Small intestine (tissue), 7 donors: ENCODE measurements at regions not wholly inside any gene's neighbourhood (a gene's known extent, or its start where the extent isn't known, plus 50 kb on each side); places are given as distances from the start of the nearest gene placed in this dataset.
A peak's percentile ranks its signal among the peaks of the same experiment; 100 is the strongest.

ENCODE experiments used
- DNase-seq, 2 donors: peaks; one replicate each; pipeline versions ENCODE4 v3.0.0 to v3.0.0-alpha.2; 2013
- FAIRE-seq: peaks from 2 replicates; lab custom pipeline; 2012; peaks lifted over from hg19 to GRCh38; lab: Jason Lieb, UNC
- H3K27ac ChIP-seq, 3 donors: one replicate each; pipeline ENCODE4 v1.5.1; 2013; ENCODE audit warnings: low read length in 2 of 3, mild to moderate bottlenecking in 2 of 3, control low read depth in 1 of 3, inconsistent platforms in 1 of 3, low read depth in 1 of 3, moderate library complexity in 1 of 3
- H3K27me3 ChIP-seq, 3 donors: one replicate each; pipeline ENCODE4 v1.6.1; 2013; ENCODE audit warnings: low read length in 3 of 3, inconsistent platforms in 1 of 3; ENCODE audit not compliant: control insufficient read depth in 3 of 3, insufficient read depth in 3 of 3
- H3K36me3 ChIP-seq, 3 donors: one replicate each; pipeline ENCODE4 v1.6.1; 2013; ENCODE audit warnings: low read length in 3 of 3, inconsistent platforms in 1 of 3, low read depth in 1 of 3, mild to moderate bottlenecking in 1 of 3, moderate library complexity in 1 of 3; ENCODE audit not compliant: control insufficient read depth in 3 of 3, insufficient read depth in 2 of 3
- H3K4me1 ChIP-seq, 3 donors: one replicate each; pipeline ENCODE4 v1.6.1; 2013; ENCODE audit warnings: low read length in 2 of 3, inconsistent platforms in 1 of 3, low read depth in 1 of 3, mild to moderate bottlenecking in 1 of 3, moderate library complexity in 1 of 3; ENCODE audit not compliant: control insufficient read depth in 3 of 3, insufficient read depth in 2 of 3
- H3K4me3 ChIP-seq, 3 donors: one replicate each; pipeline ENCODE4 v1.5.1; 2013; ENCODE audit warnings: low read length in 3 of 3, control low read depth in 1 of 3, inconsistent platforms in 1 of 3, low read depth in 1 of 3, mild to moderate bottlenecking in 1 of 3, moderate library complexity in 1 of 3
- H3K9me3 ChIP-seq, 2 donors: one replicate each; pipeline ENCODE4 v1.6.1; 2013; ENCODE audit warnings: low read depth in 1 of 2, low read length in 1 of 2; ENCODE audit not compliant: control insufficient read depth in 2 of 2, insufficient read depth in 1 of 2
- WGBS, 3 donors: extraction: QIAGEN DNeasy Blood & Tissue Kit; methylation state at CpG; one replicate each; pipeline ENCODE4 v1.1.7; 2013; 5-methylcytosine and 5-hydroxymethylcytosine counted together
- donor health status: healthy with polysubstance abuse.
- donor health status: control.
- donor health status: control.
- donor health status: Bipolar disorder and iron deficiency.
- donor health status: healthy.

DNA sequence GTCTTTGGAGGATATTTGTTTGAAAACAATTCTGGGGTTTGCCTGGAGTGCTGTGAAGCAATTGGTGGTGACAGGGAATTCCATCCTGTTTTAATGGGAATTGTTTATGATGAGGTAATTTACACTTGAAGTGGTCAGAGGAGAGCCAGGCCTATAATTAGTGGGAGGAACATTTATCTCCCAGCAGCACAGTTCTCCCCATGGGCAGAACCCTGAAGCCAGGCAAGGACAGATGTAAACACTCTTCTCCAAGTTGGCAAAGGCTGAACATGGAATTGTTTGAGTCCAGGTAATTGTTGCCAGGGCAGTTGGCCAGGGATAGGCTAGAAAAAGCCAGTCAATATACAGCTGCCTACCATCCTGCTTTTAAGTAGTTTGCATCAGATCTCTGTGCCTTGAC, 789.7 kb downstream of the FRK start:
- no peaks in the 10 kb centered on the region for H3K9me3 ChIP-seq
- no peaks in the 10 kb centered on the region for H3K36me3 ChIP-seq
- no peaks in the 10 kb centered on the region for H3K27me3 ChIP-seq
- H3K27ac ChIP-seq, result no peak overlapping the region
- no peak for DNase-seq
- no peak for FAIRE-seq
- no peak overlapping the region for H3K4me3 ChIP-seq
- H3K4me1 ChIP-seq, result no peaks in the 10 kb centered on the region

DNA sequence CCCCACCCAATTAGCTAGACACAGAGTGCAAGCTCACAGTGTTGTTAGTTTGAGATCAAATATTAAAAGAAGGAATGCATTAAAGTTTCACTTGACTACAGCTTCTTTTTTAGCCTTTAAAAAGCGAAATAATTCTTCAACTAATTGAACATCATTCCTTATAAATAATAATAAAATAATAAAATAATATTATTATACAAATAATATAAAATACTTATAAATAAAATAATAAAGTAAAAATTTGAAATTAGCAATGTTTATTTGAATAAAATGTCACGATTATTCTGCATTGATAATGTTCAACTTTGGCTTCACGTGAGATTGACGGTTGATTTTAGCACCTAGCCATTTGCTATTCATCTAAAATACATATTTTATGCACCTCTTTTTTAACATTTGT, 819.3 kb downstream of the FRK start:
- WGBS, 3 donors, result 76 to 81% (median 79%) methylated on average over 4 of the region's 4 CpGs
- FAIRE-seq, result peak; percentile 30
- no peaks in the 10 kb centered on the region for H3K27me3 ChIP-seq
- H3K4me1 ChIP-seq, result no peaks in the 10 kb centered on the region
- H3K27ac ChIP-seq, result no peak overlapping the region
- H3K9me3 ChIP-seq, result peaks cover 0 to 12% of the 10 kb centered on the region in 2 donors
- H3K36me3 ChIP-seq, result no peaks in the 10 kb centered on the region
- no peak for DNase-seq
- H3K4me3 ChIP-seq, result no peak overlapping the region

DNA sequence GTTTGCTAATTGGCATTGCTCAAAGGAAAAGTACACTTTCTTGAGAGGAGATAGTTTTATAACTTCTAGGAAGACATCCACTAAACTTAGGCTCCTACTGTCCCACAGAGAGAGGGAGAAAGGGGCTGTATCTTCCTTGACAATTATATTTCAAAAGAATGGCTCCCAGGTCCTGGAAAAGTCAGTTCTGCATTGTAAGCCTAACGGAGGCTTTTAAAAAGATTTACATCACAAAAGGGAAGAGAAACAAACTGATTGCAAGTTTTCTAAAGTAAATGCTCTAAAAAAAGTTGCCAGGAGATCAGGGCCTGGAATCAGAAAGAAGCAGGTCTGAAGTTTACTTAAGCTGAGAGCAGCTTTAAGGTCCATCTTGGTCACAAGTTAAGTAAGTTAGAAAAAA, 839.5 kb downstream of the FRK start:
- DNase-seq (no peak), FAIRE-seq (no peak)
- peaks cover 0 to 7% of the 10 kb centered on the region in 2 donors for H3K9me3 ChIP-seq
- WGBS, 3 donors, result 41 to 61% (median 60%) methylated on average over 1 of the region's 1 CpG
- no peaks in the 10 kb centered on the region for H3K4me1 ChIP-seq
- no peaks in the 10 kb centered on the region for H3K36me3 ChIP-seq
- no peak overlapping the region for H3K27ac ChIP-seq
- no peaks in the 10 kb centered on the region for H3K27me3 ChIP-seq
- no peak overlapping the region for H3K4me3 ChIP-seq

DNA sequence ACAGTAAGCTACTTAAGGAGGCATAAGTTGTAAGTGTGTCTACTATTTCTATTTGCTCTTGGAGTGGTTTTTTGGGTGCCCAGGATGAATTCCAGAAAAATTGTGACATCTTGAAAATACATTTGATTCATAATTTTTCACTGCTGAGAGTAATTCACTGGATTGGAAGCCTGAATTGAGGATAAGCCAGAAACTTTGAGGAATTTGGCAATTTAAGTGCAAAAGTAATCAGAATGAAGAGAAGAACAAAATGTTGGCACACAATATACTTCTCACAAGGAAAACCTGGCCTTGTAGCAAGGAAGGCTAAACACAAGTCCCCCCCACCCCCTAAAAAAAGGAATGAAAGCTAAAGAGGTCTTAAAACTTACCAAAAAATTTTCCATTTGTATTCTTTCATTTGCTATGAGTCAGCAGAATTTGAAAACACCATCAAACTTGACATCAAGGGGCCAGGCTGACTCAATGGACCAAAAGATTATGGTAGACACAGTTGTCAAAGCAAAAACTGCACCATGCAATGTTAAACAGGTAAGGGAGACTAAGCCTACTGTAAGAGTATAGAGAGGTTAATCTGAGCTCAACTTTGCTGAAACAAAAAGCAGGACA, 840.0 kb downstream of the FRK start:
- Histone ChIP-seq H3K9me3 (peaks cover 0 to 7% of the 10 kb centered on the region in 2 donors), H3K27me3 (no peaks in the 10 kb centered on the region), H3K4me3 (no peak overlapping the region), H3K4me1 (no peaks in the 10 kb centered on the region), H3K36me3 (no peaks in the 10 kb centered on the region), H3K27ac (no peak overlapping the region)
- FAIRE-seq (no peak), DNase-seq (no peak)

DNA sequence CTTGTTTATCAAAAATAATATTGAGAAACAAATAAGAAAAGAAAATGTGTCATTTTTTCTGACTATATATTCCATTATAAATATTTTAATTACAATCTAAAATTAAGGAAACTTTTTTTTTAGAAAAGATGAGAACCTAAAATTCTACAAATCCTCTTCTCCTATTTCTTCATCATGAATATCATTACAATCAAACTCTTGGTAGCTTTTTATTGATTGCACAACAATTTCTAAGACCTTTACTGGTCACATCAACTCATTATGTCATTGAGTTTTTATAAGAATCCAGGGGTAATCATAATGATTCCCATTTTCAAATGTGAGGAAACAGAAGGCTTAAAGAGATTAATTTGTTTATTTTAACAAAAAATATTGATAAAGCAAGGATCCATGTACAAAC, 841.0 kb downstream of the FRK start:
- DNase-seq (no peak), FAIRE-seq (no peak)
- H3K9me3 ChIP-seq, result peaks cover 0 to 7% of the 10 kb centered on the region in 2 donors
- no peak overlapping the region for H3K27ac ChIP-seq
- no peaks in the 10 kb centered on the region for H3K36me3 ChIP-seq
- H3K4me3 ChIP-seq, result no peak overlapping the region
- no peaks in the 10 kb centered on the region for H3K4me1 ChIP-seq
- H3K27me3 ChIP-seq, result no peaks in the 10 kb centered on the region

DNA sequence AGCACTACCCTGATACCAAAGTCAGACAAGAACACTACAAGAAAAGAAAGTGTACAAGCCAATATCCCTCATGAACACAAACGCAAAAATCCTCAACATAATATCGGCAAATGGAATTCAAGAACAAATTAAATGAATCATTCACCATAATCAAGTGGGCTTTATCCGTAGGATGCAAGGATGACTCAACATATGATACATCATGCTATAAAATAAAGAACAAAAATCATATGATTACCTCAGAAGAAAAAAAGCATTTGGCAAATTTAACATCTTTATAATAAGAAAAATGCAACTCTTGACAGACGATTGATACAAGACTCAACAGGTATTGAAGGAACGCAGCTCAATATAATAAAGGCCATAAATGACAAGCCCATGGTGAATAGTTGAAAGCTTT, 843.9 kb downstream of the FRK start:
- Histone ChIP-seq H3K36me3 (no peaks in the 10 kb centered on the region), H3K4me3 (no peak overlapping the region), H3K27me3 (no peaks in the 10 kb centered on the region), H3K27ac (no peak overlapping the region), H3K9me3 (no peaks in the 10 kb centered on the region), H3K4me1 (no peaks in the 10 kb centered on the region)
- no peak for DNase-seq
- no peak for FAIRE-seq
- WGBS, 3 donors, result 88 to 92% (median 90%) methylated on average over 5 of the region's 5 CpGs

DNA sequence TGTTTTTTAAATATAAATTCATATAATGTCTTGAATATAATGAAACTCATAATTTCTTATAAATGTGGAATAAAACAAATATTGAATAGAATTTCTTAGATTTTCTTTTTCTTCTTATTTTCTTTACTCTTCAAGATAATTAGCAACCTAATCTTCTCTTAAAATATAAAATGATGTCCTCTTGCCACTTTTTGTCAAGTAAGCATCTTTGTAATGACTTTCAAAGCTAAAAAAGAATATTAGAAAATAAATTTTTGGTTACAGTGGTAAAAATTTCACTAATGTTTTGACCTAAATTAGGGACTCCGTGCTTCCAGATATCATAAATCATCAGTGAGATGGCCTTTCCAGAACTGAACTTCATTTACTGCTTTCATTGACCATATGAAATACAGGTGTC, 846.4 kb downstream of the FRK start:
- Histone ChIP-seq H3K9me3 (peaks cover 0 to 4% of the 10 kb centered on the region in 2 donors), H3K4me1 (no peaks in the 10 kb centered on the region), H3K36me3 (no peaks in the 10 kb centered on the region), H3K27ac (no peak overlapping the region), H3K4me3 (no peak overlapping the region), H3K27me3 (no peaks in the 10 kb centered on the region)
- FAIRE-seq, result peak; percentile 71
- WGBS, 3 donors, result 25 to 42% (median 33%) methylated on average over 1 of the region's 1 CpG
- no peak for DNase-seq

DNA sequence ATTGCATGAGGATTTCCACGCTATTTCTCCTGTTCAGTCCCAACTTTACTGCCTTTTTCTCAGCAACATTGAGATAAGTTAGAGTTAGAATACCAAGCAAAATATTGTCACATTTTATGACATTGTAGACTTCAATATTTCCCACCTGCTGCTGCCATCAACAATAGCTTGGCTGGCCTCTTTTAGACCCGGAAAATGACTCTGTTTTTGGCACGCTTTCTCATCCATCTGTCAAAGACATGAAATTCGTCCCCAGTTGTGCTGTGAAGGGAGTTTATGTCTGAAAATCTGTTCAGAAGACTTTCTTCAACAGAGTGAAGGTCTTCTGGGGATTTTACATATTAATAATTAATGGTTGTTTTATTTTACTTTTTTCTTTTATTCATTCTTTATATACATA, 857.3 kb downstream of the FRK start:
- WGBS, 3 donors, result 65 to 68% (median 68%) methylated on average over 4 of the region's 4 CpGs
- Histone ChIP-seq H3K4me3 (no peak overlapping the region), H3K36me3 (no peaks in the 10 kb centered on the region), H3K9me3 (peaks cover 0 to 2% of the 10 kb centered on the region in 2 donors), H3K4me1 (no peaks in the 10 kb centered on the region), H3K27me3 (no peaks in the 10 kb centered on the region), H3K27ac (no peak overlapping the region)
- DNase-seq (no peak), FAIRE-seq (no peak)

DNA sequence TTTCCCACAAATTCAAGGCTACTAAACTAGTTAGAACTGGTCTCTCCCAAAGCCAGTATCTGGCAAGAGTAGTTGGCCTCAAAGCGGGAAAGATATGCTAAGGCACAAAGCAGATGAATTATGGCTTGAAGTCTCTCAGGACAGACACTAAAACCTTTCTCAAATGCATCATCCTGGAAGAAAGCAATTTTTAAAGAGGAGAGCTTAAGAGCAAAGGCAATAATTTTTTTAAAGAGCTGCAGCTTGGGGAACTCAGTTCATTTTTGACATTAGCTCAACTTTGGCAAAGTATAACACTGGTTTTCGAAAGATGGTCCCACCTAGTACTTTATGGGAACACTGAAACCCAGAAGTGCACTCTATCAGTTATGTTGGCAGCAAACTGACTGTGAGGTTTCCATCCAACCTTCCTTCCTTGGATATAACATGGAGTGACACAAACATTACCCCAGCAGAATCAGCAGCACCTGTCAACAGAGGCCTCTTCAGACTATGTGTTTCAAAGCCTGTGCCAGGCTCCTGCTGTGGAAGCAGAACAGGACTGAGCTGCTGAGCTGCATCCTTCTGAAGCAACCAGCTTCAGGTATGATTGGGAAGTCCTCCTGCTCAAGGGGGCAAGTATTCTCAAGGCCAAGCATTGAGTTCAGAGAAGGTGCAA, 852.3 kb upstream of the HS3ST5 start:
- FAIRE-seq (no peak), DNase-seq (no peak)
- WGBS, 3 donors, result 74 to 87% (median 83%) methylated on average over 2 of the region's 2 CpGs
- H3K36me3 ChIP-seq, result no peaks in the 10 kb centered on the region
- no peaks in the 10 kb centered on the region for H3K4me1 ChIP-seq
- H3K27me3 ChIP-seq, result no peaks in the 10 kb centered on the region
- no peak overlapping the region for H3K27ac ChIP-seq
- peaks cover 0 to 8% of the 10 kb centered on the region in 2 donors for H3K9me3 ChIP-seq
- no peak overlapping the region for H3K4me3 ChIP-seq
